ENCODE measurements at regions not wholly inside any gene's neighbourhood (a gene's known extent, or its start where the extent isn't known, plus 50 kb on each side); places are given as distances from the start of the nearest gene placed in this dataset.
"Not testable (repeated sequence)": the region's sequence is repeated elsewhere in the genome, so short reads cannot be mapped to it uniquely, and the experiment has no call there.

GRCh38 chr5:67879620-67880510, 335.7 kb upstream of the PIK3R1 start:
- peak; percentile 25 for DNase-seq (ENCODE audit: low spot score)

DNA sequence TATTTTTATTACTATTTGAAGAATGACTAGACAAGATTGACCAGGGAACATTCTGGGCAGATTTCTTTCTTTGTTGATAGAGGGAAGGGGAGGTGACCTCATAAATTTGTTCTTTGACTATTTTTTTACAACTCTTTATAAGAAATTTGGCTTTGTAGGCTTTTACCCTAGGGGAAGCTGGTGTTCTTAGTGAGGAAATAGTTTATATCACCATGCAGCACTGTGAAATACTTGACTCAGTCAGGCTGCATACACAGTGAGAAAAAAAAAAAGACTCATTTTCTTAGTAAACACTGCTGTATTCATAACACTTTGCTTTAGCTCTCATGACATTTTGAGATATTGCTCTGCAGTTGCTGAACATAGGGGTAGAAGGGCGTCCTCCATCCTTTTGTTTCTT, 336.6 kb upstream of the PIK3R1 start:
- DNase-seq (ENCODE audit: low spot score): no peak

GRCh38 chr5:67876371-67876770, 339.2 kb upstream of the PIK3R1 start:
- DNase-seq (ENCODE audit: low spot score): no peak

GRCh38 chr5:67875601-67876000, 340.0 kb upstream of the PIK3R1 start:
- DNase-seq (ENCODE audit: low spot score): no peak

DNA sequence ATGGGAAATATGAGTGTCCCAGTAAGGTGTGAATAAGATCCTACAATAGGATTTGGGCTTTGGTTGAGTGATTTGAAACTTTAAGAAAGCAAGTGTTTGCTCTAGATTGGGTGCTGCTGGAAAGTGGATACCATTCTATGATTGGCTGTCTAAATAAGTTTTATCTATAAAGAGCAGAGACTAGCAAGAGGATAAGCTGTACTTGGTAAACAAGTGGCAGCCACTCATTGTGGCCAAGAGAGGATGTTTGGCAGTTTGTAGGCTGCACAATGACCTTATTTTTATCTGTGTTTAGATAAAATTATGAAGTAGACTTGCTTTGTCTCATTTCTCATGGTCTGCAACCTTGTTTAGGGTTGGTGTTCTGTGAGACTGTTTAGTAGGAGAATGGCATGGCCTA, 341.6 kb upstream of the PIK3R1 start:
- no peak for DNase-seq (ENCODE audit: low spot score)

- no peak for DNase-seq (ENCODE audit: low spot score)
Observed at GRCh38 chr5:67870662-67871061, 344.9 kb upstream of the PIK3R1 start.

- not testable (repeated sequence) for DNase-seq (ENCODE audit: low spot score)
Observed at GRCh38 chr5:67864335-67864734, 351.2 kb upstream of the PIK3R1 start.

GRCh38 chr5:67858471-67859031, 357.0 kb upstream of the PIK3R1 start:
- no peak for DNase-seq (ENCODE audit: low spot score)

- no peak for DNase-seq (ENCODE audit: low spot score)
Observed at GRCh38 chr5:67857502-67857901, 358.1 kb upstream of the PIK3R1 start.

- no peak for DNase-seq (ENCODE audit: low spot score)
Observed at GRCh38 chr5:67855523-67855922, 360.0 kb upstream of the PIK3R1 start.

- not testable (repeated sequence) for DNase-seq (ENCODE audit: low spot score)
Observed at GRCh38 chr5:67850906-67851305, 364.6 kb upstream of the PIK3R1 start.

DNA sequence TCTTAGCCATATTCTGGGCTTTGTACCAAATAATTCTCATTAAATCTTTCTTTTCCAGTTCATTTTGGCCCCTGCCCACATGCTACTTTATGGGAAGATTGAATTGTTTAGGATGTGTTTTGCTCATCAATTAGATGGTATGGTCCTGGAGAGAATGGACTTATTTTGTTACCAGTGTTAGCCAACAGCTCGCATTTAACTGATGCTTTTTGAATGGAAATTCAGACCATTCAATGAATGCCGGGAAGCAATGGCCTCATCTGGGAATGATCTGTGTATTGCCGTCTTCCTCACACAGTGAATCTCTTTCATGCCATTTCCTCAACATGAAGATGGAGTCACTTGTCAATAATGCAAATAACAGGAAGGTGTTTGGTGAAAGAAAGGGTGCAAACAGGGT, 370.6 kb upstream of the PIK3R1 start:
- no peak for DNase-seq (ENCODE audit: low spot score)

DNA sequence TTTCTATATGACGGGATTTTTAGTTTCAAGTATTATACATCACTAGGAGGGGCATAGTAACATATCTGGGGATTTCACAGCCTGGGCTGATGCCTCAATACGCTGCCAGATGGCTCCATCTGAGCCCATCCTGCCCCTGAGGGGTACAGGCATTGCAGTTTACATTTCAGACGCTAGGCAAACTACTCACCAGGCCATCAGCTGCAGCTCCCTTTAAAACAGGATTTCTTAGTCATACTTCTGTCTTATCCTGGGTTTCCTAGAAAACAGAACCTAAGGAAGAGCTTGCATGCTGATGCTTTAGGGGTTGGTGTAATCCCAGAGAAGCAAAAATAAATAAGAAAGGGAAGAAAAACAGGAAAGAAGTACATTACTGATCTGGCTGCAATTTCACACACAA, 372.8 kb upstream of the PIK3R1 start:
- DNase-seq (ENCODE audit: low spot score): no peak

DNA sequence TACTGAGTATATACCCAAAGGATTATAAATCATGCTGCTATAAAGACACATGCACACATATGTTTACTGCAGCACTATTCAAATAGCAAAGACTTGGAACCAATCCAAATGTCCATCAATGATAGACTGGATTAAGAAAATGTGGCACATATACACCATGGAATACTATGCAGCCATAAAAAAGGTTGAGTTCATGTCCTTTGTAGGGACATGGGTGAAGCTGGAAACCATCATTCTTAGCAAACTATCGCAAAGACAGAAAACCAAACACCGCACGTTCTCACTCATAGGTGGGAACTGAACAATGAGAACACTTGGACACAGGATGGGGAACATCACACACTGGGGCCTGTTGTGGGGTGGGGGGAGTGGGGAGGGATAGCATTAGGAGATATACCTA, 378.3 kb upstream of the PIK3R1 start:
- not testable (repeated sequence) for DNase-seq (ENCODE audit: low spot score)

DNA sequence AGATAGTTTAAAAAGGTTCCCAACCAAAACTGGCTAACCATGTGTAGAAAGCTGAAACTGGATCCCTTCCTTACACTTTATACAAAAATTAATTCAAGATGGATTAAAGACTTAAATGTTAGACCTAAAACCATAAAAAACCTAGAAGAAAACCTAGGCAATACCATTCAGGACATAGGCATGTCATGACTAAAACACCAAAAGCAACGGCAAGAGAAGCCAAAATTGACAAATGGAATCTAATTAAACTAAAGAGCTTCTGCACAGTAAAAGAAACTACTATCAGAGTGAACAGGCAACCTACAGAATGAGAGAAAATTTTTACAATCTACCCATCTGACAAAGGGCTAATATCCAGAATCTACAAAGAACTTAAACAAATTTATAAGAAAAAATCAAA, 379.1 kb upstream of the PIK3R1 start:
- DNase-seq (ENCODE audit: low spot score): not testable (repeated sequence)

DNA sequence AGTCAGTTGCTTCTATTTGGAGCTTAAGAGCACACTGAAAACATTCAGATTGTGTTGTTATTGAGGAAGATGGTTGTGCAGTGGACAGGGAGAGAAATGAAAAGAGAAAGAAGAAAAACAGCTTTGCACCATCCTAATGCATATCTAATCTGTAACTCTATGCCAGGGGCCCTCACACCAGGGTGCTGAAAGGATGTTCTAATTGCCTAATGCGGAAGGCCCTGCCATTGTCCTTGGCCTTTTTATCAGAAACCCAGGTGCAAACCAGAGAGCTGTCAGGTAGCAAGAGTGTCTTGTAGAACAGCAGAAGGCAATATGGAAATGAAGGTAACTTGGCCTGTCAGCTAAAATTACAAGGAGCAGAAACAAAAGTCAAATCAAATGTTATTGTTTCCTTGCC, 384.5 kb upstream of the PIK3R1 start:
- DNase-seq (ENCODE audit: low spot score): no peak

DNA sequence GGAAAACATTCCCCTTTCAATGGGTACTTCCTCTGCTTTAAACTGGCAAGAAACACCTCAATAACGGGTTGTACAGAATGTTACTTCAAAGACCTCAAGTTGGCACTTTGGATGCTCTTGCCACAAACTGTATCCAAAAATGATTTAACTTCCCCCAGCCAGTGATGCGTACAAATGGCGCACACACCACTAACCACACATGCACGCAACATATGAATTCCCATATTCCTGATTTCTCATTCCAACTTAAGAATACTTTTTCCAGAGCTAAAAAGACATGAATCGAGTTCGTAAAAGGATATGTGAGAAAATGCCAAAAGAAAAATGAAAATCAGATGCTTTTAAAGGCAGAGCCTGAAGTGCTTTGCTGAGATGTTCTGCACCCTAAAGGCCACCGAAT, 388.0 kb upstream of the PIK3R1 start:
- no peak for DNase-seq (ENCODE audit: low spot score)

GRCh38 chr5:67824852-67825251, 390.7 kb upstream of the PIK3R1 start:
- no peak for DNase-seq (ENCODE audit: low spot score)

- no peak for DNase-seq (ENCODE audit: low spot score)
Observed at GRCh38 chr5:67817652-67818051, 397.9 kb upstream of the PIK3R1 start.

DNA sequence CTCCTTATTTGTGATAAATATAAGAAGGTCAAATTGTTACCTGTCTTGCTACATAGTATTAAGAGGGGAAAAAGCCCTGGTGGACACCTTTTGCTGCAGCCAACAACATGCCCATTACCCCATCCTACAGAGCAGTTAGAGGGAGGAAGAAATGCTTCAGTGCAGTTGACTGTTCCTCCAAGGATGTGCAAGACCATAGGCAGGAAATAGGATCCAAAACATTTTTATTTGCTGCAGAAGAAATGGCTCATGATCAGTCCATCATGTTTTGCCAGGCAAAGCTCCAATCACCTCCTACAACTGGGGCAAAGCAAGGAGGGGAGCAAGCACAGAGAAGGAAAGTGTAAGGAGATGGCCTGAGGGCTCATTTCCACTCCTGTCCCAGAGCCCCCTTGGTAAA, 399.1 kb upstream of the PIK3R1 start:
- no peak for DNase-seq (ENCODE audit: low spot score)

DNA sequence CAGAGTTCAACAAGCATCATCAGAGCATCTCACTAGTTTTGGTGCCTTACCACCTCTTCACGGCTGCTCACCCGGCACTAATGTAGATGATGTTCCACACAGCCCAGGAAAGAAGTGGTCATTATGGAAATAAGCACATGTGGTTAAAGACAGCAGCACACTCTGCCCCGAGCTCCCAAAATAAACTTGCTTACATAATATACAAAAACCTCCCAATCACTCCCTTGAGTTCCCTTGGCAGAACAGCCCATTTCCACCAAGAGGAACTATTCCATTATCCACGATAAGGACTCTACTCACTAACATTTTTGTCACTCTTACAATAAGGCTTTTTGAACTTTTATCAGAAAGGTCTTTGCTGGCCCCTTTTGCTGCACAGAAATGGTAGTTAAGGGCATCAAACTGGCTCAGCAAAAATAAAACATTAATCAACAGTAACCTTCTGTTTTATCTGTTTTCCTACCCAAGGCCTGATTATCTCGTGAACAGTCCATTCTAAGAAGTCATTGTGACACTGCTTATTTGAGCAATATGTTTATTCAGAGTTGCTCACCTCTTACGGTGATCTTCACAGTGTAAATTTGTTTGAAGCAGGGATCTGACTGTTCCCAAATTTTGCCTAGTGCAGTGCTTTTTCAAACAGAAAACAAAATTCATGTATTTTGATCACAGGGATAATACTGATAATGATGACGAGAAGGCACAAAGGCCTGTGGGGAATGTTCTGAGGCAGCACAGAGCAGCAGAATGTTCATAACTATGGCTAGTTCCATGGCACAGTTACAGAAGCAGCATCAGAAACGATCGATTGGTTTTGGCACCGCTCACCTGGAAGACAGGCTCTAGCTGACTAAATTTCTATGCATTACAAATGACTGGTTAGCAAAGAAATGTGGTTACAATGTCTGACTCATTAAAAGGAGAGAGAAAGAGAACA, 399.8 kb upstream of the PIK3R1 start:
- DNase-seq (ENCODE audit: low spot score): peak; percentile 26

GRCh38 chr5:67814569-67815311, 400.8 kb upstream of the PIK3R1 start:
- DNase-seq (ENCODE audit: low spot score): no peak
